ENCODE measurements at regions not wholly inside any gene's neighbourhood (a gene's known extent, or its start where the extent isn't known, plus 50 kb on each side); places are given as distances from the start of the nearest gene placed in this dataset.
"Not testable (repeated sequence)": the region's sequence is repeated elsewhere in the genome, so short reads cannot be mapped to it uniquely, and the experiment has no call there.

DNA sequence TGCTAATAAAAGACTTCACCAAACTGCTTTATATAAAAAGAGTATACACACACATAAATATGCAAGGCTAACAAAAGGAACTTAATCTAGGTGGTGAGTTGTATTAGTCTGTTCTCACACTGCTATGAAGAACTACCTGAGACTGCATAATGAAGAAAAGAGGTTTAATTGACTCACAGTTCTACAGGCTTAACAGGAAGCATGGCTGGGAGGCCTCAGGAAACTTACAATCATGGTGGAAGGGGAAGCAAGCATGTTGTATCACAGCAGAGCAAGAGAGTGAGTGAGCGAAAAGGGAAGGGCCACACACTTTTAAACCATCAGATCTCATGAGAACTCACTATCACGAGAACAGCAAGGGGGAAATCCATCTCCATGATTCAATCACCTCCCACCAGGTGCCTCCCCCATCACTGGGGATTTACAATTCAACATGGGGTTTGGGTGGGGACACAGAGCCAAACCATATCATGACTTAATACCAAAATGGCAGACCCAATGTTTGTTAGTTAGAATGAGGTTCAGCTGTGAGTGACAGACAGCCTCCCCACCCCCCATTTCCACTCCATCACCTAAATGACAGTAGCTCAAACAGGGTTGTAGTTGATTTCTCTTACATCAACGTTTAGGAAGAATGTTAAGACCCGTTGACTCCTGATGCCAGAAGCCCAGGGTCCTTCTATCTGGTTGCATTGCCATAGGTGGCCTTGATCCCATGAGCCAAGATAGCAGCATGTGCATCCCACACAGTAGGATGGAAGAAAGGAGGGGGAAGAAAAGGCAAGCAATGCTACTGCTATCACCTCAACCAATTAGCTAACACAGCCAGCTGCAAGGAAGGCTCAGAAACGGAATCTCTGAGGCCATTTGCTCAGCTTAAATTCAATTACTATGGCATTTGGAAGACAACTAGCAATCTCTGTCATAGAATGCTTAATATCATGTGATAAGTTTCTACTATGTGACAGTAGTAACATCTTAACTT is 77.0 kb downstream of the CCDC71L start:
- no peak for DNase-seq

DNA sequence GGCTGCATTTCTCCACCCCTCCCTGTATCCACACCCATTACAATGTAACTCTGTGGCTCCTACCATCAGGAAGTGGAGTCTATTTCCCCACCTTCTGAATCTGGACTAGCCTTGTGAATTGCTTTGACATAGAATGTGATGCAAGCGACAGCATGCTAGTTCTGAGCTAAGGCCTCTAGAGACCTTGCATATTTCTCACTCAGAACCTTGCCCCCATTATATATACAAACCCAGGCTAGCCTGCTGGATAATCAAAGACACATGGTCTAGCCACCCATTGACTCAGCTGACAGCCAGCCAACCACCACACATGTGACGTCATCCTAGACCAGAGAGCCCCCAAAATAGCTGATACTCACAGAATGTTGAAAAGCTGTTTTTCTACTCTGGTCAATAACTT is 77.9 kb downstream of the CCDC71L start:
- no peak for DNase-seq

DNA sequence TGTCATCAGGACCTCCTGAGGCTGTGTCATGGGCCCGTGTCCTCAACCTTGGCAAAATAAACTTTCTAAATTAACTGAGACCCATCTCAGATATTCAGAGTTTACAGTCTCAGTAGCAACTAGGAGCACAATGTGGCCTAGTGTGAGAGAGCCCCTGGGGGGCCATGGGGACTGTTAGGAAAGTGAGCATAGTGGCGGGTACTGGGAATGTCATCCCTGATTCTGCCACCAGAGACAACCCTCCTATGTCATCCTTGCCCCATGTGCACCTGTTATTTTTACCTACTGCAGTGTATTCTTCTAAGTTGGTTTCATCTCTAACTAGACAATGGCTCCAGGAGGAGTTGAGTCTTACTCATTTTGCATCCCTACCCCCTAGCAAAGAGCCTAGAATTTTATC is 78.6 kb downstream of the CCDC71L start:
- DNase-seq = no peak

DNA sequence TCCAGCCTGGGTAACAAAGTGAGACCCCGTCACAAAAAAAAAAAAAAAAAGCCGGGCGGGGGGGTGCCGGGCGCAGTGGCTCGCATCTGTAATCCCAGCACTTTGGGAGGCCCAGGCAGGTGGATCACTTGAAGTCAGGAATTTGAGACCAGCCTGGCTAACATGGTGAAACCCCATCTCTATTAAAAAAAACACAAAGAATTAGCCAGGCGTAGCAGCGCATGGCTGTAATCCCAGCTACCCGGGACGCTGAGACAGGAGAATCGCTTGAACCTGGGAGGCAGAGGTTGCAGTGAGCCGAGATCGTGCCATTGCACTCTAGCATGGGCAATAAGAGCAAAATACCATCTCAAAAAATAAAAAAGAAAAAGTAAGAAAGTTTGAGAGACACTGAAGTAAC is 81.9 kb downstream of the CCDC71L start:
- not testable (repeated sequence) for DNase-seq

DNA sequence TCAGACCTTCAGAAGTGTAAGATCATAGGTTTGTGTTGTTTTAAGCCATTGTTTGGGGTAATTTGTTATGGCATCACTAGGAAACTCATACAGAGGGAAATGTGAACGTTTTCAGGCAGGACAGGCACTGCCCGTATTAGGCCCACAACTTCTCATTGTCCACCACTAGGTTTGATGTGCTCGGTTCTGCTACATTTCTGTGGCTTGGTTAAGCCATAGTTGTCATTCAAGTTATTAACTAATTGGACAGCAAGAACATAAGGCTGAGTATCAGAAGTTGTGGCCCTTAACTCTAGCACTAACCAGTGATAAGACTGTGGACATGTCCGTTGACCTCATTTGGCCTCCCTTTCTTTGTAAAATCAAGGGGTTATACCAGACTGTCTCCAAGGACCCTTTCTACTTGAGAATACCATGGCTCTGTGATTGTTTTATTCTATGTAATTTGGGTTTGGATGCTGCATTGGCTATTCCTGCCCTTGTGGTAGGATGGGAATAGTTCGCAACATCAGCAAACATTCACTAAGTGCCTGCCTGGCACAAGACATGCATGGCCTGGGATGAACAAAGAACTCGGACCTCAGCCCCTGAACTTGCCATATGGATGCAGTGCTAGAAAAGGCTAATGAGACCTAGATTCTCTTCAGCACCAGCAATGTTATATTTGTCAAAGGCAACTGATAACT is 85.7 kb downstream of the CCDC71L start:
- DNase-seq = no peak

DNA sequence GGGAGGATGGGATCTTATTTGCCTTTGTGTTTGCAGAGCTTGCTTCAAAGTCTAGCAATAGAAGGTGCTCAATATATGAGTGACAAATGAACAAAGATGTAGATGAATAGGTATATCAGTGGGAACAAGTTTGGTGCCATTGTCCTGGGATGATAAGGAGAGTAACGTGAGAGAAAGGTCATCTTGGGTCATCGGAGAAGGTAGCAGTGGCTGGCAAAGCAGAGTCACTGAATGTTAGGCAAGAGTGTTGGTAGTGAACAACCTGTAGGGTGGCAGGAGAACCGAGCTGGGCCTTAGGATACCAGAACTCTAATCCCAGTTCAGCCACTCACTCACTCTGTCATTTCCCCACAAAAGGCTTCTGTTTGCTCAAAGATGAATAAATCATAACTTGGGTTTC is 87.2 kb downstream of the CCDC71L start:
- DNase-seq = no peak

DNA sequence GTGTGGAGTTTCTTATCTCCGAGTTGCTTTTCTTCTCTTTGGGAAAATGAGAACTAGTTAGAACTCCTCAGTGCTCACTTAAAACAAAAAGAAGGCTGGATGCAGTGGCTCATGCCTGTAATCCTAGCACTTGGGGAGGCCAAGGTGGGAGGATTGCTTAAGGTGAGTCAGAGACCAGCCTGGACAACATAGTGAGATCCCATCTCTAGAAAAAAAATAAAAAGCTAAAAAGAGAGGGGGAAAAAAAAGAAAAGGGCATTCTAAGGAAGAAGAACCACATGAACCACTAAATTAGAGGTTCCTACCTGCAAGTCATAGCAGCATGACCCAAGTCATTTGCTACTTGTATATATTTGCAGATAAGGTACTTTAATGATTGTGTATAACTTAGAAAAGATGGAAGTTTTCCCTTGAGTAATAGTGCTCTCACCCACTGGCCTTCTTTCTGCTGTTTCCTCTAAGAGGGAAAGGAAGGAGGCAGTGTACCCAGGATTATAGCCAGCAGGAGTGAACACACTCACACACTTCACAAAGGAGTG is 87.8 kb downstream of the CCDC71L start:
- no peak for DNase-seq

DNA sequence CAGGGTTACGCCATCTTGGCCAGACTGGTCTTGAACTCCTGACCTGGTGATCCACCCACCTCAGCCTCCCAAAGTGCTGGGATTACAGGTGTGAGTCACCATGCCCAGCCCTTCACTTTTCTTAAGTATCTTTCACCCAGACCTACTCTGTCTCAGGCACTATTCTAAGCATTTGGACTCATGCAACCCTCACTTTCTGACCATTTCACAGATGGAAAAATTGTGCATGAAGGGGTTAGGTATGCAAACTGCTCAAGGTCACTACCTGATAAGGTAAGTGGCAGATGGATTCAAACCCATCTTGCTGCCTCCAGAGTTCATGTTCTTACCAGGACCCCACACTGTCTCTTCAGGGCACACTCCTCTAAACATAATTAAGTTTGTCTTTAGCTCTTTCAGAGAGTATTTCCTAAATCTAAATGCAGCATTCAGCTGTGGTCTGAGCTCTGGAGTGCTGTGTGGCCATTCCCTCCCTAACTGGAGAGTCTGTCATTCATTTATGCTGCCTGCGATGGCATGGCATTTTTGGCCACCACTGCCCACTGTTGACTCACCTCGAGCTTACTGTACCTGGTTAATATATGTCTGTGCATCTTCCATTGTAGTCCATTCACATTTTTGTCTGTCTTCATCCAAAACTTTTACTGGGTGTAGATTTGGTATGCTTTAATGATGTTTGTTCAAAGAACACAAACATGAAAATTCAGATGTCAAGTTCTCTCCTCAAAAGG is 88.4 kb downstream of the CCDC71L start:
- no peak for DNase-seq

DNA sequence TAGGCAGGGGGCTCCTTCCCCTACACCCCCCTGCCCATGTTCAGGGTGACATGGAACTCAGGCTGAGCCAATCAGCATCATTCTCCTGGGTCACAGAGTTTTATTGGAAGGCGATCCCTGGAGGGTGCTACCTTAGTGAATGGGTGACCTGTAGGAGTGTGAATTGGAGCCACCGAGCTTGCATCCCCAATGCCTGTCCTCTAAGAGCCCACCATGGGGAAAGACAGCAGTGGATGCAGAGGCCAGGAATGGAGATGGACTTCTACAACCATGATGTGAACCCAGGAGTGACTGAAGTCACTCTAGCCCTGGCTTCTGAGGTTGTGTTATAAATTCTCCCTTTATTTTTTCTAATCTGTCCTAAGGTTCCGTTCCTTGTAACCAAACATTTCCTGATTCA is 89.4 kb downstream of the CCDC71L start:
- no peak for DNase-seq

DNA sequence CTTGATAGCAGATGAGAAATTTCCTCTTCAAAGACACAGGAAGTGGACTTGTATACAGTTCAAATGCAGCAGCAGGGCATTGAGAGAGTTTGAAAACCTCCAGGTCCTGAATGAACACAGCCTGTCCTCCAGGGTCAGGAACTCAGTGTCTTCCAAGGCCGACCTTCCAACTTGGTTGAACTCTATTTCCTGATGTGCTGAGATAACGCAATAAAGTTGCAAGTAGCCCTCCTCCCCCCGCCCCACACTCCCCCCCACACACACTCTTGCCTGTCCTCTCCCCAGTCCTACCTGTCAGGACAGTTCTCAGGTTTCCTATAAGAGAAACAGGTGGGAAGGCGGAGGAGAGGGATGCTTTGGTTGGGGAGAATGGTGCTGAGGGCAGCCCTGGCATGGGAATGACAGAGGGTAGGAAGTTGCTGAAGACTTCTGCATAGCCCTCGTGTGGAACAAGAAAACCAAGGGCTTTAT is 90.0 kb downstream of the CCDC71L start:
- no peak for DNase-seq

DNA sequence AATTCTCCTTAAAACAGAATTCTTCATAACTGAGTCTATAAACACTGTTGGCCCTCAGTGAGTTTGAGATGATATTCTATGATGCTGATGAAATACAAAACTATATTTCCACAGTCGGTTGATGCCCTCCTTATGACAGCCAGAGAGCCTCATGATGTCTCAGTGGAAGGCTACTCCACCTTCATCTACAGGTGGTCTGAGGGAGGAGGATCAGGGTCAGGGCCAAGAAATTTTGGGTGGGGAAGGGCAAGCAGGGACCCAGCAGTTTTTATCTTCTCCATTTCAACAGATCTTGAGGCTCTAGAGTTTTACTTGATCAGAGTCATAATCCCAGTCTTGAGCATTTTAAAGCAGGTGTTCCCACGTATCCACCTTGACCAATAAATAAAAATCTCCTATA is 90.8 kb downstream of the CCDC71L start:
- DNase-seq = no peak

DNA sequence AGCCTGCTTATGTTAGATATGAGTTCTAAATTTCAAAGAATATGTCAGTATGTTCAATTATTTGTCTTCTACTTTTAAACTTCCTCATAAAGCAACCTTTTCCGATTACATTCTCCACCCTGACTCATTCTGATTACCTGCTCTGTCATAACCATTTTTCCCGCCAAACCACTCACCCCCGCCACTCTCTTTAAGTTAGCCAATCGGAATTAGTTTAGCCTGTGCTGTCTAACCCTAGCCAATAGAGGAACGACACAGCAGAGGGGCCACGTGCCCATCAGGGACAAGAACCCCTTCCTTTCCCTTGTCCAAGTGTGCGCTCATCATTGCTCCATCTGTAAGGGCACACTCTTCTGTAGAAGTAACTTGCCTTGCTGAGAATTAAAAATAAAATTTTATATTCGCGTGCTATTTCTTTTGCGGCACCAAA is 91.4 kb downstream of the CCDC71L start:
- DNase-seq = no peak

DNA sequence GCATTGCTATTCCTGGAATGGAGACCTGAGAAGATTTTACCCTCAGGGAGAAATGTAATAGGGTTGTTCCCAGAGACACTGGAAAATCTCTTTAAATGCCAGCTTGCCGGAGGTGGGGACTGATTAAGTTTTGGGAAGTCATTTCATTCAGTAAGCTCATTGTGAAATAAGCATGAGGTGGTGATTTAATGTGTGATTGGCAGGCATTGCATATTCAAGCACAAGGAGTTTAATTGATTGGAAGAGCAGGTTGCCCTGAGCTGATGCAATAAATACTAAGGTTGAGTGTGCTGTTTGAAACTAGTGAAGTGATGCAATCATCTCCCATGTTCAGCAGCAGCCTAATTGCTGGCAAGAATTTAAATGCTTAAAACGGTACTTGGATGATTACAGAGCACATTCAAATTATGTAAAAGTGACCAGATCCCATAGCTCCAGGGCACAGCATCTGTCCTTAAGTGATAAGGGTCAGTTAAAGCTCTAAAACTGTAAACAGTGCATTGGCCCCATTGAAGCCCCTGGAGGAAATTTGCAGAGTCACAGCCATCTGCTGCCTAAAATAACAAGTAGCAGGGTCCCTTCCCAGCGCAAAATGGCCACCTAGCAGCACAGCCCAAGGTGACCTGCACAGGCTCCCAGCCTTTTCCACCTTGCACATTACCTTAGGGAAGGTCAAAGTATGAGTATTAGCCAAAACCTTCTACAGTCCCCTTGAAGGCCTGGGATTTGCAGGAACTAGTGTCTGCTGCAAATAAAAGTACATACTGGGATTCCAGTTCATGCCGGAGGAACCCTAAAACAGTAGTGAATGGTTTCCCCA is 92.1 kb downstream of the CCDC71L start:
- DNase-seq = peak; percentile 83

DNA sequence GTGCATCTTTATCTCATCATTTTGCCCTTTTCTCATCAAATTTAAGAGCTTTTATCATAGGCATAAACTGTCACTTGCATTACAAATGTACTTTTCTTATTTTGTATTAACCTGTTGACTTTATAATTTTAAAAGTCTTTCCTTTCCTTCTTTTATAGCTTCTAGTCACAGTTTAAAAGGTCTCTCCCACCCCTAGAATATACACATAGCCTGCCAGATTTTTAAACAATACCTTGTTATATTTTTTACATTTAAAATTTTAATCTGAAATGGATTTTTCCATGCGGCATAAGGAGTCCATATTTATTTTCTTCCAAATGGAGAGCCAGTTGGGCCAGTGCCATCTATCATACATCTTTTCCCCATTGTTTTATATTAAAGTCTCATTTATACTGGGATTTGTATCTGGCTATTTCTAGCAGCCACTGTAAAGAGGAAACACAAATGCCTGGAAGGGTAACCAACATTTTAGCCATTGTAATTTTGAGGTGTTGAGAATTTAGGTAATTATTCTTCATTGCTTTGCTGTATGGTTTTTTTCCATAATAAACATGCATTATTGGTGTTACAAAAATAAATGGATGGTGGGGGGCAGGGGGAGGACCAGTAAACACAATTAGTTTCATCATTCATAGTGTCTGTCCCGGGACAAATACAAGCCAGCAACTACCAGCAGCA is 92.8 kb downstream of the CCDC71L start:
- no peak for DNase-seq

DNA sequence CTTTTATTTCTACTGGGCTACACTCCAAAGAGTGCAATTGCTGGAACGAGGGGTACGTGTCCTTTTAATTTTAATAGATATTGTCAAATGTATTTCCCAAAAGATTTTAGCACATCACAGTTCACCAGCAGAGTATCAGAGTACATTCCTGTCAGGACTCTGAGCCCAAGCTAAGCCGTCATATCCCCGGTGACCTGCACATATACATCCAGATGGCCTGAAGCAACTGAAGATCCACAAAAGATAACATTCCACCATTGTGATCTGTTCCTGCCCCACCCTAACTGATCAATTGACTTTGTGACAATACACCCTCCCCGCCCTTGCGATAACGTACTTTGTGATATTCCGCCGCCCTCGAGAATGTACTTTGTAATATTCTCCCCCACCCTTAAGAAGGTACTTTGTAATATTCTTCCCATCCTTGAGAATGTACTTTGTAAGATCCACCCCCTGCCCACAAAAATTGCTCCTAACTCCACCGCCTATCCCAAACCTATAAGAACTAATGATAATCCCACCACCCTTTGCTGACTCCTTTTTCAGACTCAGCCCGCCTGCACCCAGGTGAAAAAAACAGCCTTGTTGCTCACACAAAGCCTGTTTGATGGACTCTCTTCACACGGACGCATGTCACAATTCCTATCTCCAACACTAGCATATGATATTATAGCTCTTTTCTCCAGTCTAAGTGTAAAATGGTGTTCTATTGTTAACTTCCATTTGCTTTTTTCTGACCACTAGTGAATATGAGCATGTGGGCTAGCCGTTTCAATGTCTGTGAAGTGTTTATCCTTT is 93.6 kb downstream of the CCDC71L start:
- not testable (repeated sequence) for DNase-seq

DNA sequence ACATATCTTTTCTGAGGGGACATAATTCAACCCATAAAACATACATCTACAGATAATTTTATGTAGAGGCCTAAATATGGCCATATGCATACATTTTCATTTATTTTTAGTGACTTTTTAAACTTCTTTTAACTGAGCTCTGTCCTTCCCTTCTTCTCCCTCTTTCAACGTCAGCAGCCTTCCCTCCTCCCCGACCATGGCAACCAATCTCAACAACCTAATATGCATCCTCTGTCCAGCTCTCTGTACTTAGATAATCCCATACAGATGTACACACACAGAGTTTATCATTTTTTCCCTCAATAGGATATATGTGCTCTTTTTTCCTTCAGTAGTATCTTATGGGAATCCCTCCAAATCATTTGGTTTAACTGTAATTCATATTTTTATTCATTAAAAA is 94.3 kb downstream of the CCDC71L start:
- DNase-seq = no peak

DNA sequence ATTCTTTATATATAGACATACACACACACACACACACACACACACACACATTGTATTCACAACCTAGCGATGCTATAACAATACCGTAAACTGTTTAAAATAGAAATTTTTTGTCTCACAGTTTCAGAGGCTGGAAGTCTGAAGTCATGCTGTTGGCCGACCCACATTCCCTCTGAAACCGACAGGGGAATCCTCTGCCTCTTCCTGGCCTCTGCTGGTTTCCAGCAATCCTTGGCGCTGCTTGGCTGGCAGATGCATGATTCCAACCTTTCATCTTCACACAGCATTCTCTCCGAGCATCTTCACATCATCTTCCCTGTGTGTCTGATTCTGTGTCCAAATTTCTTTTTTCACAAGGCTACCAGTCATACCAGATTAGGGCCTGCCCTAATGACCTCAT is 94.8 kb downstream of the CCDC71L start:
- DNase-seq = no peak

DNA sequence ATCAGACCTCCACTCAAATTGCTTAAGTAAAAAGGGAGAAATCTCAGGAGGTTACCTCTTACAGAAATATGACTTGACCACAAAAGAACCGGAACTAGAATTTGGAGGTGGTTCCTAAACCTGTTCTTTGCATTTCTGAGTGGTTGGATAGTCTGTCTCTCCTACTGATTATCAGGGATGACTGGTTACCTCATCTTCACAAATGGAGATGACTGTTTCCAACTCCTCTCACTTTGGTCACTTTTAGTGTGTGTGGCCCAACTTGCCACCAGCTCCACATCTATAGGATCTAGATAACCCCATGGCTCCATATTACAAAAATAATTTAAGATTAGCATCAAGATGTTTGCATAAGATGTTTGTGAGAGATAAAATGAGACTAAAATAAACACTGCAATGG is 95.5 kb downstream of the CCDC71L start:
- DNase-seq = no peak

DNA sequence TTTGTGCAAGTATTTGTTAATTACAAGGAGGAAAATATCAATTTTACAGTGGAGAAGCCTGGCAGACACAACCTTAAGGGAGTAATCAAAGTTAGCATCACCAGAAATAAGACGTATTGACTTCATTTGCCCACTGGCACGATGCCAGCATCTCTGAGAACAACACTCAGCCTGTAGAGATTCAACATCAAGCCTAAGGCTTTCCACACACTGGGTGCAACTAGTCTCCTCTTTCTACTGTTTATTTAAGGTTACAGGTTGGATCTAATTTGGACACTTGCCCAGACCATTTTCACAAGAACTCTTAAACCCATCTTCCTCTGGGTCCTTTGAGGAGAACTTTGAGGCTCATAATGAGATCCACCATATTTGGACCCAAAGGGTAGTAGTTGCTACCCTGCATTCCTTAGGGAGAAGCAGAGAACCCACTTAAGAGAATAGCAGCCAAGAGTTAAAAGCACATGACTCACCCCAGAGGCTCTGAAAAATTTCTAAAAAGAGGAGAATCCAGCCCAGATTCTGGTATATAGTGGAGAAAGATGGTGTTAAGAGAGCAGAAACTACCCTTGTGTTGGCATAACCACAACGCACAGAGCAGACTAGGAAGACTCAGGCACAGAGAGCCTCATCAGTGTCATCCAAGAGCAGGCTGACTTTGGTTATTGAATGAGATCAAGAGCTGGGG is 97.3 kb downstream of the CCDC71L start:
- peak; percentile 10 for DNase-seq
